ENCODE measurements at regions not wholly inside any gene's neighbourhood (a gene's known extent, or its start where the extent isn't known, plus 50 kb on each side); places are given as distances from the start of the nearest gene placed in this dataset. TPM values are rescaled to one million over a fixed set of nuclear protein-coding genes. Genes with fewer than 3 reads are reported as not detected.

- no peak overlapping the region for H3K4me3 ChIP-seq (ENCODE audit: low read depth, low read length)
- no peak for DNase-seq (ENCODE audit: low read depth)
- TF ChIP-seq CTCF (IDR thresholded peaks at IDR 0.05; ENCODE audit: insufficient read depth, low read depth, low read length): no peak
These were observed 51.6 kb upstream of the ELL2 start for GRCh38 chr5:96013254-96013653.

GRCh38 chr5:96012399-96012798 is 50.7 kb upstream of the ELL2 start:
- H3K4me3 ChIP-seq (ENCODE audit: low read depth, low read length): no peak overlapping the region
- TF ChIP-seq CTCF (IDR thresholded peaks at IDR 0.05; ENCODE audit: insufficient read depth, low read depth, low read length): no peak
- DNase-seq (ENCODE audit: low read depth): no peak

Small RNA genes in the stretch of these regions (small RNA-seq; reads per million reads assigned to genes)
- gene MIR583: 0.38 reads per million
- not detected for gene RNU6-524P

Measured in fibroblast of villous mesenchyme (primary cell).